ENCODE measurements at regions not wholly inside any gene's neighbourhood (a gene's known extent, or its start where the extent isn't known, plus 50 kb on each side); places are given as distances from the start of the nearest gene placed in this dataset.
"Not testable (repeated sequence)": the region's sequence is repeated elsewhere in the genome, so short reads cannot be mapped to it uniquely, and the experiment has no call there.

DNA sequence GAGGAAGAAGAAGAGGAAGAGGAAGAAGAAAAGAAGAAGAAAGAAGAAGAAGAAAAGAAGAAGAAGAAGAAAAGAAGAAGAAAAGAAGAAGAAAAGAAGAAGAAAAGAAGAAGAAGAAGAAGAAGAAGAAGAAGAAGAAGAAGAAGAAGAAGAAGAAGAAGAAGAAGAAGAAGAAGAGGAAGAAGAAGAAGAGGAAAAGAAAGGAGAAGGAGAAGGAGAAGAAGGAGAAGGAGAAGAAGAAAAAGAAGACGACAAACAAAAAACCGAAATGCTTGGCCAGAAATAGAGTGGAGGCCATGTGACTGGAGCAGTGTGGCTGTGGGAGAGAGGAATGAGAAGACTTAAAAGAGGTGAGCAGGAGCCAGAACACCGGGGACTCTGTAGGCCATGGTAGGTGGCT, 75.1 kb downstream of the GLUL start:
- not testable (repeated sequence) for TF ChIP-seq POLR2A (IDR thresholded peaks at IDR 0.05)
- TF ChIP-seq, protein P1, sequence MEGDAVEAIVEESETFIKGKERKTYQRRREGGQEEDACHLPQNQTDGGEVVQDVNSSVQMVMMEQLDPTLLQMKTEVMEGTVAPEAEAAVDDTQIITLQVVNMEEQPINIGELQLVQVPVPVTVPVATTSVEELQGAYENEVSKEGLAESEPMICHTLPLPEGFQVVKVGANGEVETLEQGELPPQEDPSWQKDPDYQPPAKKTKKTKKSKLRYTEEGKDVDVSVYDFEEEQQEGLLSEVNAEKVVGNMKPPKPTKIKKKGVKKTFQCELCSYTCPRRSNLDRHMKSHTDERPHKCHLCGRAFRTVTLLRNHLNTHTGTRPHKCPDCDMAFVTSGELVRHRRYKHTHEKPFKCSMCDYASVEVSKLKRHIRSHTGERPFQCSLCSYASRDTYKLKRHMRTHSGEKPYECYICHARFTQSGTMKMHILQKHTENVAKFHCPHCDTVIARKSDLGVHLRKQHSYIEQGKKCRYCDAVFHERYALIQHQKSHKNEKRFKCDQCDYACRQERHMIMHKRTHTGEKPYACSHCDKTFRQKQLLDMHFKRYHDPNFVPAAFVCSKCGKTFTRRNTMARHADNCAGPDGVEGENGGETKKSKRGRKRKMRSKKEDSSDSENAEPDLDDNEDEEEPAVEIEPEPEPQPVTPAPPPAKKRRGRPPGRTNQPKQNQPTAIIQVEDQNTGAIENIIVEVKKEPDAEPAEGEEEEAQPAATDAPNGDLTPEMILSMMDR (IDR thresholded peaks at IDR 0.05) = not testable (repeated sequence)
